AG04449 (cell line): ENCODE measurements at regions not wholly inside any gene's neighbourhood (a gene's known extent, or its start where the extent isn't known, plus 50 kb on each side); places are given as distances from the start of the nearest gene placed in this dataset.
"Not testable (repeated sequence)": the region's sequence is repeated elsewhere in the genome, so short reads cannot be mapped to it uniquely, and the experiment has no call there.

ENCODE experiments used
- CTCF ChIA-PET: fragments of 350-600 bp; formaldehyde crosslinking; extraction: SDS; loops from one replicate; lab custom pipeline; 2021; ENCODE audit warnings: antibody characterized with exemption; lab: Yijun Ruan, JAX
- POLR2A ChIA-PET: fragments of 400-600, 350-600 bp; formaldehyde crosslinking; extraction: SDS; loops from one replicate; lab custom pipeline; 2020; ENCODE audit warnings: antibody characterized with exemption, inconsistent platforms; lab: Yijun Ruan, JAX
- DNase-seq: peaks from one replicate; pipeline ENCODE4 v3.0.0-alpha.2; 2010; ENCODE audit warnings: low read depth, low spot score
- H3K4me3 ChIP-seq: 2 replicates; pipeline ENCODE4 v1.5.1; 2011; ENCODE audit warnings: low read depth, mild to moderate bottlenecking, control low read depth, low read length
- CTCF ChIP-seq: IDR thresholded peaks from one replicate; pipeline ENCODE4 v1.5.1; 2011; ENCODE audit warnings: mild to moderate bottlenecking, moderate library complexity, low read length, control low read depth, inconsistent platforms; ENCODE audit not compliant: insufficient read depth; ENCODE audit errors: missing control alignments

DNA sequence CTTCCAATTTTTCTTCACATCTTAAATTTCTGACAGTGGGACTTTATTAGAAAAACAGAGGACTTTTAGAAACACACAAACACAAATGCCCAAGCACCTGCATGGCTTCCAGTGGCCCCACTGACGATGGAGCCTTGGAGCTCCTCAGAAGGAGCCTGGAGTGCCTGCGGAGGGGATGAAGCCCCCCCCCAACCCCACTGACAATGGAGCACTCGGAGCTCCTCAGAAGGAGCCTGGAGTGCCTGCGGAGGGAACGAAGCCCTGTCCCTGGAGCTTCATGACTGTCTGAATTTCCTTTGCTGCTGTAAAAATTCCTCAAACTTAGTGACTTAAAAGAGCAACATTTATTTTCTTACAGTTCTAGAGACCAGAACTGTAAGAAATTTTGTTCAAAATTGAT lies 80.1 kb upstream of the VRK1 start:
- ChIA-PET CTCF (no interaction called here), POLR2A (no interaction called here)
- no peak for DNase-seq
- TF ChIP-seq CTCF: no peak
- H3K4me3 ChIP-seq: no peak overlapping the region

DNA sequence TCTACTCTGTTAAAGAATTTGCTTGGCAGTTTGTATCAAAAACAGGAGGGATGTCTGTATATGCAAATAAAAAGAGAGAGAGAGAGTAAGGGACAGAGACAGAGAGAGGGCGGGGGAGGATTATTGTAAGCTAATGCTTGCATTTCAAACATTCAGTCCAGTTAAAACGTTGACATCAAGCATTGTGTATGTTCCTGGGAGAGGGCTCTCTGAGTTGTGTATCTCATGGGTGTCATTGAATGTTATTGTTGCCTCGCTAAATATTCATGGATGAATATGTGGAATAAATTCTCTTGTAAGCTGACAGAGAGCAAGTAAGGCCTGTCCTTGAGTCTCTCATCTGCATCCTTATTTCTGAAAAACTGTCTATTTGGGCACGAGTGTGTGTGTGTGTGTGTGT lies 78.8 kb upstream of the VRK1 start:
- POLR2A ChIA-PET: no interaction called here
- no peak for TF ChIP-seq CTCF
- no peak for DNase-seq
- no peak overlapping the region for H3K4me3 ChIP-seq
- CTCF ChIA-PET: no interaction called here

DNA sequence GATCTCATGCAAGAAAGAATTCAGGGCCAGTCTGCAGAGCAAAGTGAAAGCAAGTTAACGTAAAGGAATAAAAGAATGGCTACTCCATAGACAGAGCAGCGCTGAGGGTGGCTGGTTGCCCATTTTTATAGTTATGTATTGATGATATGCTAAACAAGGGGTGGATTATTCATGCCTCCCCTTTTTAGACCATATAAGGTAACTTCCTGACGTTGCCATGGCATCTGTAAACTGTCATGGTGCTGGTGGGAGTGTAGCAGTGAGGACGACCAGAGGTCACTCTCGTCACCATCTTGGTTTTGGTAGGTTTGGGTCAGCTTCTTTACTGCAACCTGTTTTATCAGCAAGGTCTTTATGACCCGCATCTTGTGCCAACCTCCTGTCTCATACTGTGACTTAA lies 76.5 kb upstream of the VRK1 start:
- CTCF ChIA-PET, H3K4me3 ChIP-seq, POLR2A ChIA-PET, DNase-seq: not testable (repeated sequence)

GRCh38 chr14:96722736-96723135 lies 74.4 kb upstream of the VRK1 start:
- ChIA-PET POLR2A (no interaction called here), CTCF (interaction anchor here (1.1 kb wide), 1 partner anchor 156 kb away, joined by 3 read pairs; no protein-coding TSS in a partner anchor)
- DNase-seq: no peak
- H3K4me3 ChIP-seq: no peak overlapping the region
- TF ChIP-seq CTCF: no peak

GRCh38 chr14:96723946-96724345 lies 73.2 kb upstream of the VRK1 start:
- no peak for TF ChIP-seq CTCF
- no peak overlapping the region for H3K4me3 ChIP-seq
- ChIA-PET POLR2A (no interaction called here), CTCF (no interaction called here)
- no peak for DNase-seq

- no peak for TF ChIP-seq CTCF
- DNase-seq: no peak
- POLR2A ChIA-PET: no interaction called here
- H3K4me3 ChIP-seq: no peak overlapping the region
- CTCF ChIA-PET: no interaction called here
Observed at GRCh38 chr14:96725232-96725631, 72.0 kb upstream of the VRK1 start.

GRCh38 chr14:96727073-96727472 lies 70.1 kb upstream of the VRK1 start:
- ChIA-PET POLR2A (no interaction called here), CTCF (interaction anchor here (2.3 kb wide), 1 partner anchor 14 kb away, joined by 8 read pairs; no protein-coding TSS in a partner anchor)
- no peak overlapping the region for H3K4me3 ChIP-seq
- no peak for DNase-seq
- TF ChIP-seq CTCF: no peak
